GM18909 (cell line): ENCODE measurements at regions not wholly inside any gene's neighbourhood (a gene's known extent, or its start where the extent isn't known, plus 50 kb on each side); places are given as distances from the start of the nearest gene placed in this dataset.

Experiments used
- ATAC-seq: cut with Tn5 transposase; IDR thresholded peaks from one replicate; pipeline ENCODE4 v1.9.1; 2021; ENCODE audit warnings: mild to moderate bottlenecking; ENCODE audit not compliant: unreplicated experiment, poor library complexity

GRCh38 chr14:54291491-54292191, 105.2 kb upstream of the CDKN3 start:
- ATAC-seq, result no peak

DNA sequence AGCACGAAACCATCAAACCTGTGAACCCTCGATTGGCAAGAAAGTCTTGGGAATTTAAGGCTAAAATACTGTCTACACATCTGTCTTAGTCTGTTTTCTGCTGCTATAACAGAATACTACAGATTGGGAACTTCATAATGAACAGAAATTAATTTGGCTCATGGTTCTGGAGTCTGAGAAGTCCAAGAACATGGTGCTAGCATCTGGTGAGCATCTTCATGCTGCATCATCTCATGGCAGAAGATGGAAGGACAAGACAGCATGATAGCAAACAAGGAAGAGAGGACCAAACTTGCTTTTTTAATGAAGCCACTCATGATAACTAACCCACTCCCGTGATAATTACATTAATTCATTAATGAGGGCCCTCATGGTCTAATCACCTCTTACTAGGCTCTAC, 102.0 kb upstream of the CDKN3 start:
- ATAC-seq, result no peak

GRCh38 chr14:54299410-54300363, 97.1 kb upstream of the CDKN3 start:
- no peak for ATAC-seq

DNA sequence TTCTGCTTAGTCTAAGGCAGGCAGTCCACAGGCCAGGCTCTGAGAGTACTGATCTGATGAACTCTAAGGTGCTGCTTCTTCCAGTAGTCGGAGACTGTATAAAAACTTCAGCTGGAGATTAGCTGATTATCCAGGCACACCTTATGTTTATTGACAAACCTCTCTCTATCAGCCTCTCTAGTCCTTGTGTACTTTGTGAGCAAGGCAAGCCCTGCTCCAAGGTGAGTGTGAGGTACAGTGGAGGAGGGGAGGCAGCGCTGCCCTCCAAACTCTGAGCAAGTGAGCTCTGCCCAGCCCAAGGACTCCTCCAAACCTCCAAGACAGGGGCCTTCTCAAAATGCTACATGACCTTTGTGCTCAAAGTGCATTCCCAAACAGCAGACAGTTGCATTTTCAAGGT, 95.9 kb upstream of the CDKN3 start:
- ATAC-seq, result no peak

DNA sequence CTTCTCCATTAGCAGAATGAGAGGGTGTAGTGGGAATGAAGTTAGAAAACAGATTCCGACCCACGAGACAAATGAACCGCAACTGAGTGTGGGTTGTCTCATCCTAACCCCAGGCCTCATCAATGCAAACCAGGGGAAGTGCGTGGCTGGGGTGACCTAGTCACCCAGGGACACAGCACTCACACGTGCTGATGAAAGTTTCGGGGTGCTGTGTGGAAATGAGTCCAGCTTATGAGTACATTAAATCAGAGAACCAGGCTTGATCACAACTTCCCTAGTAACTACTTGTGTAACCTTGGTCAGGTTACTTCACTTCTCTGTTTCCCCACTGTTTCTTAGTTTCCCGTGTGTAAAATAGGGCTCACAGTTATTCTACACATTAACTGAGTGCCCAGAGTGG, 95.4 kb upstream of the CDKN3 start:
- ATAC-seq, result no peak

GRCh38 chr14:54306806-54307205, 90.0 kb upstream of the CDKN3 start:
- no peak for ATAC-seq

DNA sequence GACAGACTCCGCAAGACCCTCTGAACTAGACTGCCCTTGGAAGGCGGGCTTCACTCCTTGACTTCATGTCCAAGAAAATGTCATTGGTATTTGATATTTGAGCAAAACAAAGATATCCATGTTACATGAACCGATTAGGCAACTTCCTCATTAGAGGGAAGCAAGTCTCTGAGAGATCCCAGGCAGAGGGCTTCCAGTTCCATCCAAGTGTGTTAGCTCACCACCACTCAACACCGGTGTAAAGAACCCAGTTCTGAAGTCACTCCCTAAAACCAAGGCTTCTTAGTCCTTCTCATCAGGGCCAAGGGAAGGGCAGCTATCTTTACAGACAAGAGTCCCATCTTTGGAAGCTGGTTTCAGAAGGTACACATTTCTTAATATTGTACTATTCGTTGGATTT, 87.2 kb upstream of the CDKN3 start:
- ATAC-seq, result no peak

DNA sequence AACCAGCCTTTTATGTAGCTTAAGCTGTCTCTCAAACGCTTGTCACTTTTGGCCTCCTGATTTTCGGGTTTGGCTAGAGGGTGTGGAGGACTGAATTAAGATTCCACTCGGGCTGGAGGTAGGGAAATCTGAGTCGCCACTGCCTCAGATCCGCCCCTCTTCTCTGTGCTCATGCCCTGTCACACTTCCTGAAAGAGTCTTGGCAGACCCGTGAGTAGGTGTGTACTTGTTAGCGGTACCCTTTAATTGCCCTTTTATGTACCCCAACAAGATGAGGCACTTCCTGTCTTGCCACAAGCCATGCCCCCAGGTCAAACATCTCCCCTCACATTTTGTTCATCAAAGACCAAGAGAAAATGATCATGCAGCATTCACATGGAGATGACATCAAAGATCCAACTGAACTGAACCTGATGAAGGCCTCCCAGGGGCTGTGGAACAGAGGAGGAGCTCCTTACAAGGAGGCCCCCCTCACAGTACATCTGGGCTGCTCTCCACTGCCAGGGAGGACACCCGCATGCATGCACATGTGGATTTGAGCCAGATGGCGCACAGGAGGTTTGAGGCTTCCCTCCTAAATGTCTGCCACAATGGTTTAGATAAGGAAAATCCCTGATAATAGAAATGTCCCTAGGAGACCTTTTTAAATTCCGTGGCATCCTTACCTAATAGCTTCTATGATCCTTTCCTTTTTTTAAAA, 86.5 kb upstream of the CDKN3 start:
- no peak for ATAC-seq

GRCh38 chr14:54310851-54311228, 86.0 kb upstream of the CDKN3 start:
- no peak for ATAC-seq

DNA sequence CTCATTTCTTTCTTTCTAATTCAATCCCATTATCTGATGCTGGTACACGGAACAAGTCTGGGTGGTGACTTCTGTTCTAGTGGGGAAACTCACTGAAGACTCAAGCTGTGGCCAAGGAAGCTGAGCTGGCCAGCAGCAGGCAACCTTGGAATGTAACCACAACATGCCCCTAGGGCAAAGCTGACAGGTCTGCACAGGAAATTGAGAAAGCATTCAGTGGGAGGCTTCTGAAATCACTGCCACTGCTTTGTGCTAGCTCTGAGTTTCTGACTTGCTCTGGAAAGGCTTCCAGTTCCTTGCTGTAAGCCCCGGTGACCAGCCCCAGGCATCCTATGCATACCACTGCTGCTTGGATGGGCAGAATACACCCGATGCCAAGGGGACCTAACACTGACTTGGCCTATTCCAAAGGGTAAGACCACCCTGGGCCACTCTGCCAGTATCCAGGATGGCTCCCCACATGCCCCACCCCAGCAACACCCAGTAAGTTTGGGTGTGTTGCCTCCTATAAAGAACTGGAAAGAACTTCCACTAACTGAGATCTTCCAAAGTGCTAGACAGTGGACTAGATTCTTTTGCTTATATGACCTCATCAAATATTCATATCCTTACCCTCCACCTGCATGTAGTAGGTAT, 84.5 kb upstream of the CDKN3 start:
- ATAC-seq, result no peak

DNA sequence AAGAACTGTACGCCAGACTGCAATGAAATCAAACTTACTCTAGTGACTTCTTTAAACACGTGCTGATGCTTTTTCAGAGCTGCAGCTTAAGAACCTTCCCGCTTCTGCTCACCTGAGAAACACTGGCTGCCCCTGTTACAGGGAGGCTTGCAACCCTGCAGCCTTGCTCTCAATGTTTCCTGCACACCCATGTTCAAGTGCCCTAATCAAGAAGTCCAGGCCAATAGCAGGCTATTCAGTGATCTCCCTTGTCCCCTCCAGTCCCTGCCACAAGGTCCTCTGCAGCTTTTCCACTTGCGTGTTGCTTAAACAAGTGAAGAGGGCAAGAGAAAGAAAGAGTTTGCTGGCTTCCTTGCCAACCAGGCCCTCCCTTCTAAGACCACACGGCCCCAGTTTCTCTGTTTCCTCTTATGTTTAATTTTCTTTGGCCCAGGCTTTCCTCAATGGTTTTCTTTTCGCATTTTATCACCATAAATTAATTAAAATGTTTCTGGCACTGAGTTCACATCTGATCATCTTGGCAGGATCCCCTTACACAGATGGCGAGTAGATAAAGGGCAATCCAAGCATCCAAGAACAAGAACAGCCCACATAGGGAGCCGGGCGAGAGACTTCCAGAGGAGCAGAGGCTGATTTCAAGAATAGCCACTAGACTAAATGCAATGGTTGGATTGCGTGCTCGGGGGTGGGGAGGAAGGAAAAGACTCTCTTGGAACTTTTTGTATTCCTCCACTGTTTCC, 82.3 kb upstream of the CDKN3 start:
- no peak for ATAC-seq

GRCh38 chr14:54316652-54317051, 80.2 kb upstream of the CDKN3 start:
- ATAC-seq, result no peak

- no peak for ATAC-seq
Measured at GRCh38 chr14:54317391-54317790, 79.4 kb upstream of the CDKN3 start.

- no peak for ATAC-seq
Measured at GRCh38 chr14:54322246-54322645, 74.6 kb upstream of the CDKN3 start.

DNA sequence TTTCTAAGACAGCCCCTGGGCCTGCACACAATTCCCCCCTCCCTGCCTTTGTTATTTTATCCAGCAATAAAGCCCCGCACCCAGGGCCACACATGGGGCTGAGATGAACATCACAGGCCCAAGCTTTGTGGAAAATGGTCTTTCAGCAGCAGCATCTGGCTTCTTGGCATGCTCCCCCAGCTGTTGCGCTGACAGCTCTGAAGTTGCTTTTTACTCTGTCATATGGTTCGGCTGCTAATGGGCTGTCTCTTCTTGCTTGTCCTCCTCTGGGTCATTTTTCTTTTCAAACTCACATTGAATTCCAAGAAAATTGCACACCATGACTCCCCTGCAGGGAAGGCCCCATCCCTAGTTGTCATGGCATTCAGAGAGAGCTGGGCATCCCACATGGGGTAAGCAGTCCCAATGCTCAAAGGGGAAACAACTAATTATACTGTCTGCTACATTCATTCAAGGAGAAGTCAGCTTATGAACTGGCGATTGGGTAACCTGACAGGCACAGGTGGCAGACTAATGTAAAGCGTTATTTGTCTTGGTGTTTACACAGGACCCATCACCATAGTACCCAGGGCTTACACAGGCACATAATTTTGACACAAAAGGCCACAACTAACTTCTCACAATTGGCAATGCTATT, 74.0 kb upstream of the CDKN3 start:
- no peak for ATAC-seq

- no peak for ATAC-seq
Measured at GRCh38 chr14:54325766-54326165, 71.0 kb upstream of the CDKN3 start.

- no peak for ATAC-seq
Measured at GRCh38 chr14:54329082-54329695, 67.6 kb upstream of the CDKN3 start.

GRCh38 chr14:54330876-54331275, 65.9 kb upstream of the CDKN3 start:
- no peak for ATAC-seq

- ATAC-seq, result no peak
Measured at GRCh38 chr14:54331516-54331915, 65.3 kb upstream of the CDKN3 start.
